Right ventricle myocardium inferior (tissue), 1 donor: ENCODE measurements at regions not wholly inside any gene's neighbourhood (a gene's known extent, or its start where the extent isn't known, plus 50 kb on each side); places are given as distances from the start of the nearest gene placed in this dataset.

Experiments used
- ATAC-seq: fragments of 200-7000 bp; cut with Tn5 transposase; one replicate; pipeline ENCODE4 v1.9.1; 2020; ENCODE audit warnings: mild to moderate bottlenecking, moderate library complexity
- DNase-seq: peaks from one replicate; pipeline ENCODE4 v3.0.0; 2021; ENCODE audit errors: missing footprints
- intact Hi-C: fragments of 100-400 bp; cut with DNase I; formaldehyde crosslinking; loops from one replicate; pipeline ENCODE4 v1.11.0; 2022
- donor health status: DM: no; HTN: yes; CAD: no; lungs with severe emphysema.

GRCh38 chr13:22168437-22169190, 497.7 kb downstream of the FGF9 start:
- ATAC-seq (no peak), DNase-seq (no peak)
- intact Hi-C loops: loop anchor here (5.0 kb wide), 1 partner anchor 589 kb away; no protein-coding TSS in a partner anchor

- intact Hi-C loops: loop anchor here (5.0 kb wide), 1 partner anchor 588 kb away; no protein-coding TSS in a partner anchor
- DNase-seq (no peak), ATAC-seq (no peak)
Observed at GRCh38 chr13:22169473-22169872, 498.6 kb downstream of the FGF9 start.

GRCh38 chr13:22173610-22174009, 502.7 kb downstream of the FGF9 start:
- DNase-seq: no peak
- intact Hi-C loops: no loop called here
- no peak for ATAC-seq

GRCh38 chr13:22175241-22175640, 504.4 kb downstream of the FGF9 start:
- DNase-seq (no peak), ATAC-seq (no peak)
- intact Hi-C loops: no loop called here

- intact Hi-C loops: no loop called here
- DNase-seq (no peak), ATAC-seq (no peak)
Observed at GRCh38 chr13:22175815-22176214, 504.9 kb downstream of the FGF9 start.

GRCh38 chr13:22176968-22177520, 506.2 kb downstream of the FGF9 start:
- ATAC-seq (no peak), DNase-seq (no peak)

GRCh38 chr13:22178878-22179277, 508.0 kb downstream of the FGF9 start:
- no peak for DNase-seq
- ATAC-seq: no peak
- intact Hi-C loops: no loop called here

More at GRCh38 chr13:22176968-22177520, 506.2 kb downstream of the FGF9 start:
- intact Hi-C loops: no loop called here

- intact Hi-C loops: no loop called here
- ATAC-seq: no peak
- DNase-seq: no peak
Observed at GRCh38 chr13:22187329-22187728, 516.5 kb downstream of the FGF9 start.

- intact Hi-C loops: no loop called here
- ATAC-seq: no peak
- no peak for DNase-seq
Observed at GRCh38 chr13:22189176-22190048, 518.5 kb downstream of the FGF9 start.

GRCh38 chr13:22193070-22193469, 522.2 kb downstream of the FGF9 start:
- DNase-seq: no peak
- intact Hi-C loops: no loop called here
- ATAC-seq: no peak

- DNase-seq (no peak), ATAC-seq (peak; percentile 60)
- intact Hi-C loops: no loop called here
Observed at GRCh38 chr13:22194106-22194805, 523.4 kb downstream of the FGF9 start.

- DNase-seq: no peak
- intact Hi-C loops: no loop called here
Observed at GRCh38 chr13:22195726-22196125, 524.9 kb downstream of the FGF9 start.

GRCh38 chr13:22196777-22197176, 525.9 kb downstream of the FGF9 start:
- DNase-seq (no peak), ATAC-seq (no peak)
- intact Hi-C loops: no loop called here

More at GRCh38 chr13:22195726-22196125, 524.9 kb downstream of the FGF9 start:
- no peak for ATAC-seq

GRCh38 chr13:22198001-22198400, 527.1 kb downstream of the FGF9 start:
- DNase-seq (no peak), ATAC-seq (peak; percentile 59)
- intact Hi-C loops: no loop called here

GRCh38 chr13:22198641-22199217, 527.9 kb downstream of the FGF9 start:
- intact Hi-C loops: no loop called here
- DNase-seq: no peak
- peak; percentile 60 for ATAC-seq

- ATAC-seq (no peak), DNase-seq (no peak)
- intact Hi-C loops: no loop called here
Observed at GRCh38 chr13:22200440-22200839, 529.6 kb downstream of the FGF9 start.

GRCh38 chr13:22201375-22201925, 530.6 kb downstream of the FGF9 start:
- DNase-seq (no peak), ATAC-seq (no peak)
- intact Hi-C loops: no loop called here

GRCh38 chr13:22210134-22210930, 539.5 kb downstream of the FGF9 start:
- DNase-seq (no peak), ATAC-seq (no peak)
- intact Hi-C loops: no loop called here
